GM23248 (cell line): ENCODE measurements at regions not wholly inside any gene's neighbourhood (a gene's known extent, or its start where the extent isn't known, plus 50 kb on each side); places are given as distances from the start of the nearest gene placed in this dataset.

ENCODE experiments used
- DNase-seq: peaks from one replicate; pipeline ENCODE4 v3.0.0-alpha.2; 2015
- H2AFZ ChIP-seq: fragments of 200-600 bp; sonication (generic); 2 replicates; pipeline ENCODE4 v1.6.1; 2016; ENCODE audit warnings: antibody characterized with exemption
- H3F3A ChIP-seq: fragments of 200-600 bp; sonication (generic); 2 replicates; pipeline ENCODE4 v1.6.1; 2016; ENCODE audit warnings: mild to moderate bottlenecking, antibody characterized with exemption, mixed run types; ENCODE audit not compliant: insufficient read depth
- H3K27ac ChIP-seq: fragments of 200-600 bp; sonication (generic); 2 replicates; pipeline ENCODE4 v1.5.1; 2016; ENCODE audit warnings: mild to moderate bottlenecking
- H3K27me3 ChIP-seq: fragments of 200-600 bp; sonication (generic); replicated peaks from 2 replicates; pipeline ENCODE4 v1.6.1; 2016; ENCODE audit warnings: mild to moderate bottlenecking; ENCODE audit not compliant: insufficient read depth
- H3K36me3 ChIP-seq: fragments of 200-600 bp; sonication (generic); 2 replicates; pipeline ENCODE4 v1.6.1; 2016; ENCODE audit warnings: low read depth, mild to moderate bottlenecking
- H3K4me1 ChIP-seq: fragments of 200-600 bp; sonication (generic); 2 replicates; pipeline ENCODE4 v1.6.1; 2016; ENCODE audit warnings: mild to moderate bottlenecking; ENCODE audit not compliant: insufficient read depth
- H3K4me2 ChIP-seq: fragments of 200-600 bp; sonication (generic); one replicate; pipeline ENCODE4 v1.6.1; 2016; ENCODE audit warnings: mild to moderate bottlenecking; ENCODE audit not compliant: unreplicated experiment
- H3K4me3 ChIP-seq: fragments of 200-600 bp; sonication (generic); 2 replicates; pipeline ENCODE4 v1.5.1; 2016; ENCODE audit warnings: mild to moderate bottlenecking
- H3K79me2 ChIP-seq: fragments of 200-600 bp; sonication (generic); 2 replicates; pipeline ENCODE4 v1.6.1; 2016; ENCODE audit warnings: mild to moderate bottlenecking; ENCODE audit not compliant: insufficient read depth
- H3K9ac ChIP-seq: fragments of 200-600 bp; sonication (generic); 2 replicates; pipeline ENCODE4 v1.6.1; 2016; ENCODE audit warnings: mild to moderate bottlenecking
- H3K9me2 ChIP-seq: fragments of 200-600 bp; sonication (generic); 2 replicates; pipeline ENCODE4 v1.6.1; 2016; ENCODE audit warnings: mixed run types, mild to moderate bottlenecking, moderate library complexity; ENCODE audit not compliant: insufficient read depth
- H3K9me3 ChIP-seq: fragments of 200-600 bp; sonication (generic); one replicate; pipeline ENCODE4 v1.6.1; 2017; ENCODE audit warnings: low read depth
- H4K20me1 ChIP-seq: fragments of 200-600 bp; sonication (generic); 2 replicates; pipeline ENCODE4 v1.6.0; 2016; ENCODE audit not compliant: insufficient read depth
- EZH2 ChIP-seq: fragments of 200-600 bp; sonication (generic); IDR thresholded peaks from 2 replicates; pipeline ENCODE4 v1.6.1; 2018; ENCODE audit warnings: antibody characterized with exemption, mild to moderate bottlenecking; ENCODE audit not compliant: insufficient read depth, poor library complexity, severe bottlenecking
- EZH2phosphoT487 ChIP-seq: fragments of 200-600 bp; sonication (generic); IDR thresholded peaks from 2 replicates; pipeline ENCODE4 v1.6.1; 2018; ENCODE audit warnings: antibody characterized with exemption, moderate library complexity, mild to moderate bottlenecking, low read depth; ENCODE audit not compliant: insufficient read depth
- WGBS, 2 experiments: methylation state at CpG; one replicate each; pipeline ENCODE4 v1.1.6; 2015 to 2017; ENCODE audit warnings: low lambda C conversion rate in 2 of 2, low coverage in 1 of 2; ENCODE audit errors: missing lambda C conversion rate in 2 of 2; 5-methylcytosine and 5-hydroxymethylcytosine counted together
- in situ Hi-C: fragments of 300-500 bp; cut with MboI; formaldehyde crosslinking; loops from 2 replicates; pipeline ENCODE4 v1.15.0; 2020

DNA sequence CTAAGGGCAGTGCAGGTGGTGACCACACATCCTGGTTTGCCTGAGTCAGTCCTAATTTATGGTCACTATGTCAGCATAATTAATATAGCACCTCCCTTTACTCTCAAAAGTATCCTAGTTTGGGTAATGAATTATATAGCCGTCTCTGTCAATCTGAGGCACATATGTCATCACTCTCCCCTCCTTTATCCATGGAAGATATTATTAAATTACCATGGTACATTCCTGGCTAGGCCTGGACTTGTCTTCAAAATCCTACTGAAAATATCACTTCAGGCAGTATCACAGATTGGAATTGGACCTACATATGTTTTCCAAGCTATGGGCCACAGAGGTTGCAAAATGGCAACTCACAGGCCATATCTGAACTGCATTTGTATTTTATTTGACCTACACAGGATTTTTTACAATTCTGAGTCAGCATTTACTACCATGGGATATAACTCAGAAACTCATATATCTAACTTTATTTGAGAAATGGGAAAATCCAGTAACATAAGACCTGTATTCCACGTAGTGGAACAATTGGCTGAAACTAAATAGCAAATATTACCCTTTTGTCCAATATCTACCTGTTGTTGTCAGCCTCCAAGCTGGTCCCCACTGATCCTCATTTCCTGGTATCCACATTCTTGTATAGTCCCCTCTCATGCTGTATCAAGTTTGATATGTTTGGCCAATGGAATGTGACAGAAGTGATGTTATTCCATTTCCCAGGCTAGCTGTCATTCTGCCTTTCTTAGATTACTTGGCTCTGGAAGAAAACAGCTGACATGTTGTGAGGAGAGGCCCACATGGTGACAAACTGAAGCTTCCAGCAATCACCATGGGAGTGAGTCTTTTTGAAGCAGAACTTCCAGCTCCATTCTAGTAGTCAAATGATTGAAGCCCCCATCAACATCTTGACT, 102.5 kb upstream of the MDM1 start:
- H3K9me2 ChIP-seq, result no peaks in the 10 kb centered on the region
- H3K4me1 ChIP-seq, result peaks cover 4% of the 10 kb centered on the region
- DNase-seq, result no peak
- peaks cover 9% of the 10 kb centered on the region for H3F3A ChIP-seq
- no peak overlapping the region for H3K9ac ChIP-seq
- TF ChIP-seq EZH2, result no peak
- TF ChIP-seq EZH2phosphoT487, result no peak
- H3K4me2 ChIP-seq, result no peak overlapping the region
- WGBS, 2 experiments, result 92 to 96% methylated on average over 2 of the region's 2 CpGs
- no peaks in the 10 kb centered on the region for H3K36me3 ChIP-seq
- no peak overlapping the region for H2AFZ ChIP-seq
- in situ Hi-C loops, result no loop called here
- H3K27me3 ChIP-seq, result no peaks in the 10 kb centered on the region
- H3K4me3 ChIP-seq, result no peak overlapping the region
- H4K20me1 ChIP-seq, result no peaks in the 10 kb centered on the region
- no peak overlapping the region for H3K27ac ChIP-seq
- H3K9me3 ChIP-seq, result no peaks in the 10 kb centered on the region
- H3K79me2 ChIP-seq, result no peaks in the 10 kb centered on the region

DNA sequence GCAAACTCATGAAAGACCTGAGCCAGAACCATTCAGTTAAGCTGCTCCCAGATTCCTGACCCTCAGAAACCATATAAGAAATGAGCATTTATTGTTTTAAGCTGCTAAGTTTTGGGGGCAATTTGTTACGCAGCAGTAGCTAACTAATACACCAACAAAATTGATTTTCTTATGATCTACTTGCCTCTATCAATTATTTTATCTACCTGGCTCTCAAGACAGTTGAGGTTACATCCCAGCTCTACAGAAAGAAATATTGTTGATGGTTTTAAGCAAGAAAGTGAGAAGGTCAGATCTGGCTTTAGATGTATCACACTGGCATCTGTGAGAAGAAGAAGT, 103.1 kb upstream of the MDM1 start:
- 89 to 96% methylated on average over 1 of the region's 1 CpG for WGBS, 2 experiments
- H3K27me3 ChIP-seq, result no peaks in the 10 kb centered on the region
- H3F3A ChIP-seq, result peaks cover 15% of the 10 kb centered on the region
- in situ Hi-C loops, result no loop called here
- no peaks in the 10 kb centered on the region for H4K20me1 ChIP-seq
- DNase-seq, result no peak
- H3K9me3 ChIP-seq, result no peaks in the 10 kb centered on the region
- no peak overlapping the region for H3K4me3 ChIP-seq
- peaks cover 11% of the 10 kb centered on the region for H3K4me1 ChIP-seq
- H2AFZ ChIP-seq, result no peak overlapping the region
- H3K9ac ChIP-seq, result no peak overlapping the region
- no peaks in the 10 kb centered on the region for H3K9me2 ChIP-seq
- H3K27ac ChIP-seq, result no peak overlapping the region
- no peak overlapping the region for H3K4me2 ChIP-seq
- TF ChIP-seq EZH2phosphoT487 (no peak), EZH2 (no peak)
- no peaks in the 10 kb centered on the region for H3K79me2 ChIP-seq
- H3K36me3 ChIP-seq, result no peaks in the 10 kb centered on the region

DNA sequence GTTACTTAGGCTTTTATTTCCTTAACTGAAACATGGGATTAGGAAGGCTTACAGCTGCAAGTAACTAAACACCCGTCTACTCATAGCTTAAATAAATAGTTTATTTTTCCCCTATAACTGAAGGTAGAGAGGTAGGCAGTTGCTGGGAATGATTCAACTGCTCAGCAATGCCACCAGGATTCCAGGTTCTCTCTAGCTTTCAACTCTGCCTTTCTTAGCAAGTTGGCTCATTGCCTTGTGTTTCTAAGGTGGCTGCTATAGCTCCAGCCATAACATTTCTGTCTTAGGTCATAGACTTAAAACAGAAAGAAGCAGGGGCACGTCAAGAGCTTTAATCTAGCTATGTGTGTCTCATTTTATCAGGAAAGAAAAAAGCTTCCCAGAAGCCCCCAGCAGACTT, 103.7 kb upstream of the MDM1 start:
- H3K4me2 ChIP-seq, result no peak overlapping the region
- H3K79me2 ChIP-seq, result no peaks in the 10 kb centered on the region
- H3K4me3 ChIP-seq, result no peak overlapping the region
- H3K27me3 ChIP-seq, result no peaks in the 10 kb centered on the region
- H3K9me3 ChIP-seq, result no peaks in the 10 kb centered on the region
- no peaks in the 10 kb centered on the region for H4K20me1 ChIP-seq
- H3K36me3 ChIP-seq, result no peaks in the 10 kb centered on the region
- no peak overlapping the region for H3K9ac ChIP-seq
- H2AFZ ChIP-seq, result no peak overlapping the region
- 86 to 88% methylated on average over 2 of the region's 2 CpGs for WGBS, 2 experiments
- in situ Hi-C loops, result no loop called here
- H3F3A ChIP-seq, result peaks cover 19% of the 10 kb centered on the region
- peaks cover 15% of the 10 kb centered on the region for H3K4me1 ChIP-seq
- TF ChIP-seq EZH2phosphoT487 (no peak), EZH2 (no peak)
- no peaks in the 10 kb centered on the region for H3K9me2 ChIP-seq
- DNase-seq, result no peak
- H3K27ac ChIP-seq, result no peak overlapping the region

DNA sequence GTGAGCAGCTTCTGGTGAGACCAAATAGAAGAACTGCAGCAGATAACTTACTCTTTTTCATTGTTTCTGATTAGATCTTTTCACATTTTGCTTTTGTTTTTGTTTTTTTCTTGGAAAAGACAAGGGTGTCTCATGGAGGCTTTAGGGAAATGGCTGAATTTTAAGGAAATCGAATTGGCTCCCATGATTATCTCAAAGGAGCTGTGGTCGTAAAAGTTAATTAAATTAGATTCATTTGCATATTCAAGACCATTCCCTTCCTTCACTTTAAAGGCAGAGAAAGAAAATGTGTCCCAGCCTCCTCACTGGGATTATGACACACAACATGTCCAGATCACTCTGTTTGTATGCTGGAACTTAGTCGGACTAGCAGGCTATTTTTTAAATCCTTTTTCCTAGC, 106.4 kb upstream of the MDM1 start:
- H3K79me2 ChIP-seq, result no peaks in the 10 kb centered on the region
- H3F3A ChIP-seq, result peaks cover 19% of the 10 kb centered on the region
- no peaks in the 10 kb centered on the region for H3K9me2 ChIP-seq
- H3K9ac ChIP-seq, result no peak overlapping the region
- H3K4me3 ChIP-seq, result no peak overlapping the region
- no peak overlapping the region for H3K4me2 ChIP-seq
- no peaks in the 10 kb centered on the region for H4K20me1 ChIP-seq
- no peaks in the 10 kb centered on the region for H3K9me3 ChIP-seq
- no peak overlapping the region for H3K27ac ChIP-seq
- no peak overlapping the region for H2AFZ ChIP-seq
- in situ Hi-C loops, result no loop called here
- H3K36me3 ChIP-seq, result no peaks in the 10 kb centered on the region
- TF ChIP-seq EZH2 (no peak), EZH2phosphoT487 (no peak)
- no peak for DNase-seq
- H3K4me1 ChIP-seq, result peaks cover 15% of the 10 kb centered on the region
- no peaks in the 10 kb centered on the region for H3K27me3 ChIP-seq
- 78 to 84% methylated on average over 3 of the region's 3 CpGs for WGBS, 2 experiments
